Choroid plexus epithelial cell (primary cell): ENCODE measurements at regions not wholly inside any gene's neighbourhood (a gene's known extent, or its start where the extent isn't known, plus 50 kb on each side); places are given as distances from the start of the nearest gene placed in this dataset.
A peak's percentile ranks its signal among the peaks of the same experiment; 100 is the strongest.

Source experiments
- DNase-seq: peaks from one replicate; pipeline ENCODE4 v3.0.0-alpha.2; 2010; ENCODE audit warnings: low read depth
- H3K4me3 ChIP-seq: 2 replicates; pipeline ENCODE4 v1.5.1; 2011; ENCODE audit warnings: low read depth, mild to moderate bottlenecking, control low read depth, low read length, moderate library complexity
- TF ChIP-seq, protein P1 (sequence below): conservative IDR thresholded peaks from 2 replicates; pipeline ENCODE4 v1.5.1; 2011; ENCODE audit warnings: low read depth, mild to moderate bottlenecking, control low read depth, inconsistent platforms, low read length, moderate library complexity

DNA sequence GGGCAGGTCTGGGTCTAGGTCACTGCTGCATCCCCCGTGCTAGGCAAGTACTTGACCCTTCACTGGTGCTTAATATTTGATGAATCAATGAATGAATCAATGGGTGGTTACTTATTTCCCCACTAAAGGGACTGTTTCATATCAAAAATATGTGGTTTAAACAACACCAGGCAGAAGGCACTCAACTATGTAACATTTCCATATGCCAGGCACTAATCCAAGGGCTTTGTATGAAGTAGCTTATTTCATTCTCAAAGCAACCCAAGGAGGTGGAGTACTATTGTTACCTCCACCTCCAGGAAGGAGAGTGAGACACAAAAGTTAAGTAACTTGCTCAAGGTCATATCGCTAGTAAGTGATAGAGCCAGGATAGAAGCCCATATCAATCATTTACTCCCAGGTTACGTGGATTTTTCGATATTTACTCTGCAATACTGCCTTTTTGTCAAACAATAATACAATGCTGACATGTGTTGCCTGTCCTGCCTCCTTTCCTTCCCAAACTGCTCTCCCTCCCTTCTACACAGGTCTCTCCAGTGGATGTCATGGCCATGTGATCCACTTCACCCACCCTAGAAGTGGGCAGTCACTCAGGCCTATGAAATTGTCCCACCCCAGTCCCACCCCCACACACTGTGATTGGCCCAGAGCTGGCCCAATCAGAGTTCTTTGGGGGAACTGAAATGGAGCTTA is 142.8 kb downstream of the ETS2 start:
- H3K4me3 ChIP-seq = no peak overlapping the region
- TF ChIP-seq, protein P1, sequence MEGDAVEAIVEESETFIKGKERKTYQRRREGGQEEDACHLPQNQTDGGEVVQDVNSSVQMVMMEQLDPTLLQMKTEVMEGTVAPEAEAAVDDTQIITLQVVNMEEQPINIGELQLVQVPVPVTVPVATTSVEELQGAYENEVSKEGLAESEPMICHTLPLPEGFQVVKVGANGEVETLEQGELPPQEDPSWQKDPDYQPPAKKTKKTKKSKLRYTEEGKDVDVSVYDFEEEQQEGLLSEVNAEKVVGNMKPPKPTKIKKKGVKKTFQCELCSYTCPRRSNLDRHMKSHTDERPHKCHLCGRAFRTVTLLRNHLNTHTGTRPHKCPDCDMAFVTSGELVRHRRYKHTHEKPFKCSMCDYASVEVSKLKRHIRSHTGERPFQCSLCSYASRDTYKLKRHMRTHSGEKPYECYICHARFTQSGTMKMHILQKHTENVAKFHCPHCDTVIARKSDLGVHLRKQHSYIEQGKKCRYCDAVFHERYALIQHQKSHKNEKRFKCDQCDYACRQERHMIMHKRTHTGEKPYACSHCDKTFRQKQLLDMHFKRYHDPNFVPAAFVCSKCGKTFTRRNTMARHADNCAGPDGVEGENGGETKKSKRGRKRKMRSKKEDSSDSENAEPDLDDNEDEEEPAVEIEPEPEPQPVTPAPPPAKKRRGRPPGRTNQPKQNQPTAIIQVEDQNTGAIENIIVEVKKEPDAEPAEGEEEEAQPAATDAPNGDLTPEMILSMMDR = no peak
- no peak for DNase-seq

DNA sequence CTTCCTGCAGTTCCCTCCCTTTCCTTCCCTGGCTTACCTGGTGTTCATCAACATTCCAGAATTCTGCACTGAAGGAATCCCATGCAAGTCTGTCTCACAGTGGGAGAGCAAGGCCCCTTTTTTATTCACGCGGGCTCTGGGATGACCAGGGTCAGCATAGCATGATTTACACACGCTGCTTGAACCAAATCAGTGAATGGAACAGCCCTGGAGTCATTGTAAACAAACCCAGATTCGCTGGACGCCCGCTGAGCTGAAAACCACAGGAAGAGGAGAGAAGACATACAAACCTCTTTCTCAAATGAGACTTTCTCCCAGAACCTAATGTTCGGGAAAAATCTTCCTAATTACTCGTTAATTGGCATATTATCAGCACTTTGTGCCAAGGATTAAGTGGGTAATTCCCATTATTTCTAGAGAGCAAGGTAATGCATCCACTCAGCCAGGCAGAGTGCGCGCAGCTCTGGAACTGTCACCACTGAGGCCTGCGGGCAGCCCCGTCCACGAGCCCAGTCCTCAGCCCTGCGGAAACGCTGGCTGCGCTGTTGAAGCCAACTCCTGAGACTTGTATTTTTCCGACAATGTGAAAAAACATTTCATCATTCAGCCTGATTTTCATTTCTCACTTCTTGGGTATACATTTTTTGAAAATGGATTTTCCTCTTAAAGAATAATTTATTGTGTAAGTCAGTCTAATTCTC is 140.0 kb downstream of the ETS2 start:
- DNase-seq = peak; percentile 94
- TF ChIP-seq, protein P1 = no peak
- no peak overlapping the region for H3K4me3 ChIP-seq

DNA sequence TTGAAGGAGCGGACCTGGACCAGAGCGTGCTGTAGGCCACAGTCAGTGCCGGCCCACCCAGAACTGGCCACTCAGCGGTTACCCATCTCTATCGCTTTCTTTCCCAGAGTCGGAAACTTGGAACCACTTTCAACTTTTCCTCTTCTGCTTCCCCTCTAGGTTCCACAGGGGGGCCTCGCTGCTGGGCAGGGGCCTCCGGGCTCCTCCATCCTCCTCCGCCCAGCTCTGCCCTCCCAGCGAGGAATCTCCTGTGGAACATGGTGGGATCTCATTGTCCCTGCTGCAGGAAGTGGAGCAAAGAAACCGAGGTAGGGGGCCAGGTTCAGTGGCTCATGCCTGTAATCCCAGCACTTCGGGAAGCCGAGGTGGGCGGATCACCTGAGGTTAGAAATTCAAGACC is 139.2 kb downstream of the ETS2 start:
- no peak overlapping the region for H3K4me3 ChIP-seq
- DNase-seq = no peak
- TF ChIP-seq, protein P1 = peak; percentile 21

DNA sequence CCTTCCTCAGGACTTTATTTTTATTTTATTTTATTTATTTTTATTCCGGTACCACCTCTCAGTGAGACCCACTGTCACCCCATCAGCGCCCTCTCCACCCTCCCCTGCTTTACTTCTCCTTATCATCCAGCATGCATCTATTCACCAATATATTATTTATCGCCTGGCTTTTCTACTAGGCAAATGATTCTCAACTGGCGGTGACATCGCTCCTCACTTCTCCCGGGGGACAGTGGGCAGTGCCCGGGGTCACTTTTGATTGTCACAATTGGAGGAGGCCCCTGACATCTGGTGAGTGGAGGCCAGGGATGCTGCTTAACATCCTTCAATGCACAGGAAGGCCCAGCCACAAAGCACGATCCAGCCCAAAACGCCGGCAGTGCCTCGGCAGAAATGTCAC is 138.7 kb downstream of the ETS2 start:
- DNase-seq = no peak
- TF ChIP-seq, protein P1 = no peak

DNA sequence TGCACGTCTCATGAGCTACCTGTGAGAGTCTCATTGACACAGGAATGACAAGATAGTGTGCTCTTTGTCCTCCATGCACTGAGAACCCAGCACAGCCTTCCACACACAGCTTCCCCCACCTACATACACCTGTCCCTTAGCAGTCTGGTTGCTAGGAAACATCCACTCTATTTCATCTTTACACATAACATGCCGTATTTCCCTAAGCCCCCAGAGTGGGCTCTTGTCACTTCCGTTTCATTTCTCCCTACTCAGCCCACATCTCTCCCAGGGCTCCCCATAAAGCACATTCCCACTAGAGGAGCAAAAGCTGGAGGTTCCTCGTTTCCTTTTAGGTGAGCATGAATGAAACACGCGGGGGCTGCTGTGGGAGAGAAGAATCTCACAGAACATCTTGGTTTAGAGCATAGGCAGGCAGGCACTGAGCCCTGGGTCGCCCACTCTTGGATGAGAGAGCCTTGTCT is 137.1 kb downstream of the ETS2 start:
- TF ChIP-seq, protein P1 = no peak
- no peak for DNase-seq

More for the DNA sequence above, 138.7 kb downstream of the ETS2 start:
- H3K4me3 ChIP-seq = no peak overlapping the region

DNA sequence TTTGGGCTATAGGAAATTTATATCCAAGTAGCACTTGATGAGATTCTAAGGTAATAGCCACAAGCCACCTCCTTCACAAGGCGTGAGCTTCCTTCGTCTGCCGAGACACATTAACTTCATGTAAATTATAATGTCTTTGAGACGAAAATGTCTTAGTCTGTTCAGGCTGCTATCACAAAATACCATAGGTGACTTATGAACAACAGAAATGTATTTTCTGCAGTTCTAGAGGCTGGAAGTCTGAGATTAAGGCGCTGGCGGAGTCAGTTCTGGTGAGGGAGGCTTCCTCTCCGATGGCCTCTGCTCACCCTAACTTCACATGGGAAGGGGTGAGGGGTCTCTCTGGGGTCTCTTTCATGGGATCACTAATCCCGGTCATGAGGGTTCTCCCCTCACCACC is 133.0 kb downstream of the ETS2 start:
- DNase-seq = no peak
- no peak overlapping the region for H3K4me3 ChIP-seq
- TF ChIP-seq, protein P1 = no peak

More for the DNA sequence above, 137.1 kb downstream of the ETS2 start:
- H3K4me3 ChIP-seq = no peak overlapping the region
